GM19238 (cell line): ENCODE measurements at regions not wholly inside any gene's neighbourhood (a gene's known extent, or its start where the extent isn't known, plus 50 kb on each side); places are given as distances from the start of the nearest gene placed in this dataset.
A peak's percentile ranks its signal among the peaks of the same experiment; 100 is the strongest.

ENCODE experiments used
- DNase-seq: peaks from one replicate; pipeline ENCODE4 v3.0.0; 2011; ENCODE audit warnings: low spot score; ENCODE audit not compliant: insufficient read length

- DNase-seq = no peak
Observed at GRCh38 chr2:8149985-8150539, 531.8 kb upstream of the ID2 start.

- no peak for DNase-seq
Observed at GRCh38 chr2:8151888-8152287, 530.0 kb upstream of the ID2 start.

GRCh38 chr2:8152392-8153257, 529.2 kb upstream of the ID2 start:
- DNase-seq = peak; percentile 60

GRCh38 chr2:8153258-8153718, 528.6 kb upstream of the ID2 start:
- DNase-seq = no peak

- no peak for DNase-seq
Observed at GRCh38 chr2:8154270-8154669, 527.6 kb upstream of the ID2 start.

- DNase-seq = no peak
Observed at GRCh38 chr2:8154936-8155335, 526.9 kb upstream of the ID2 start.

- DNase-seq = no peak
Observed at GRCh38 chr2:8157621-8158430, 524.0 kb upstream of the ID2 start.

GRCh38 chr2:8158711-8159110, 523.1 kb upstream of the ID2 start:
- DNase-seq = no peak

GRCh38 chr2:8159211-8159965, 522.5 kb upstream of the ID2 start:
- DNase-seq = no peak

- no peak for DNase-seq
Observed at GRCh38 chr2:8159966-8160603, 521.8 kb upstream of the ID2 start.

GRCh38 chr2:8160959-8161358, 520.9 kb upstream of the ID2 start:
- DNase-seq = no peak

- DNase-seq = no peak
Observed at GRCh38 chr2:8162552-8162951, 519.3 kb upstream of the ID2 start.

GRCh38 chr2:8165550-8165949, 516.3 kb upstream of the ID2 start:
- no peak for DNase-seq

- no peak for DNase-seq
Observed at GRCh38 chr2:8168022-8168717, 513.7 kb upstream of the ID2 start.

- DNase-seq = no peak
Observed at GRCh38 chr2:8168876-8169424, 512.9 kb upstream of the ID2 start.

- DNase-seq = no peak
Observed at GRCh38 chr2:8169443-8169842, 512.4 kb upstream of the ID2 start.

GRCh38 chr2:8170552-8171327, 511.1 kb upstream of the ID2 start:
- DNase-seq = no peak

GRCh38 chr2:8171608-8172007, 510.2 kb upstream of the ID2 start:
- no peak for DNase-seq

GRCh38 chr2:8172661-8173060, 509.2 kb upstream of the ID2 start:
- DNase-seq = no peak
